ENCODE measurements at regions not wholly inside any gene's neighbourhood (a gene's known extent, or its start where the extent isn't known, plus 50 kb on each side); places are given as distances from the start of the nearest gene placed in this dataset.

DNA sequence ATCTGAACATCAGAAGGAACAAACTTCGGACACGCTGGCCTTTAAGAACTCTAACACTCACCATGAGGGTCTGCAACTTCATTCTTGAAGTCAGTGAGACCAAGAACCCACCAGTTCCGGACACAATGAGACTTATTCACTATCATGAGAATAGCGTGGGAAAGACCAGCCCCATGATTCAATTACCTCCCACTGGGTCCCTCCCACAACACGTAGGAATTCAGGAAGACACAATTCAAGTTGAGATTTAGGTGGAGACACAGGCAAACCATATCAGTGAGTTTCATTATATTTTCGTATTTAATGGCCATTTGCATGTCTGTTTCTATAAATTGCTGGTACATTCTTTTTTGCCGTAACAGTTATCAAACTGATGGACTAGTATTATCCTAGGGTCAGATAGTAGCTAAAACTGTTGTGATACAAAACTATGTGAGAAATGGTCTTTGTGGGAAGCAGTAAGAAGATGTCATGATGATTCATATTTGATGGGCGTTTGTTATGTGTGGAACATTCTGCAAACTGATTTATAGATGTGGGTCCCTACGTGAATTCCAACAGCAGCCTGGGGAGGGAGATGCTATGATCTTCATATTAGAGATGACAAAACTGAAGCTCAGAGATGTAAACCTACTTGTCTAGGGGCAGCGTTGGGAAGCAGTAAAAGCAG is 282.4 kb upstream of the TMEM132C start:
- H3K27me3 ChIP-seq (ENCODE audit: control insufficient read depth, insufficient read depth, low read length) = no peaks in the 10 kb centered on the region
- ChIA-PET POLR2A (no interaction called here), CTCF (no interaction called here)
- no peak overlapping the region for H3K4me3 ChIP-seq (ENCODE audit: low read depth, low read length)
- TF ChIP-seq, protein P1, sequence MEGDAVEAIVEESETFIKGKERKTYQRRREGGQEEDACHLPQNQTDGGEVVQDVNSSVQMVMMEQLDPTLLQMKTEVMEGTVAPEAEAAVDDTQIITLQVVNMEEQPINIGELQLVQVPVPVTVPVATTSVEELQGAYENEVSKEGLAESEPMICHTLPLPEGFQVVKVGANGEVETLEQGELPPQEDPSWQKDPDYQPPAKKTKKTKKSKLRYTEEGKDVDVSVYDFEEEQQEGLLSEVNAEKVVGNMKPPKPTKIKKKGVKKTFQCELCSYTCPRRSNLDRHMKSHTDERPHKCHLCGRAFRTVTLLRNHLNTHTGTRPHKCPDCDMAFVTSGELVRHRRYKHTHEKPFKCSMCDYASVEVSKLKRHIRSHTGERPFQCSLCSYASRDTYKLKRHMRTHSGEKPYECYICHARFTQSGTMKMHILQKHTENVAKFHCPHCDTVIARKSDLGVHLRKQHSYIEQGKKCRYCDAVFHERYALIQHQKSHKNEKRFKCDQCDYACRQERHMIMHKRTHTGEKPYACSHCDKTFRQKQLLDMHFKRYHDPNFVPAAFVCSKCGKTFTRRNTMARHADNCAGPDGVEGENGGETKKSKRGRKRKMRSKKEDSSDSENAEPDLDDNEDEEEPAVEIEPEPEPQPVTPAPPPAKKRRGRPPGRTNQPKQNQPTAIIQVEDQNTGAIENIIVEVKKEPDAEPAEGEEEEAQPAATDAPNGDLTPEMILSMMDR (IDR thresholded peaks at IDR 0.05; ENCODE audit: low read depth, low read length) = no peak
- no peak overlapping the region for H3K27ac ChIP-seq (ENCODE audit: low read depth, low read length)
- H3K9me3 ChIP-seq (ENCODE audit: control insufficient read depth, insufficient read depth, low read length) = peaks cover 37% of the 10 kb centered on the region
- no peak for DNase-seq (ENCODE audit: low read depth, low spot score)

DNA sequence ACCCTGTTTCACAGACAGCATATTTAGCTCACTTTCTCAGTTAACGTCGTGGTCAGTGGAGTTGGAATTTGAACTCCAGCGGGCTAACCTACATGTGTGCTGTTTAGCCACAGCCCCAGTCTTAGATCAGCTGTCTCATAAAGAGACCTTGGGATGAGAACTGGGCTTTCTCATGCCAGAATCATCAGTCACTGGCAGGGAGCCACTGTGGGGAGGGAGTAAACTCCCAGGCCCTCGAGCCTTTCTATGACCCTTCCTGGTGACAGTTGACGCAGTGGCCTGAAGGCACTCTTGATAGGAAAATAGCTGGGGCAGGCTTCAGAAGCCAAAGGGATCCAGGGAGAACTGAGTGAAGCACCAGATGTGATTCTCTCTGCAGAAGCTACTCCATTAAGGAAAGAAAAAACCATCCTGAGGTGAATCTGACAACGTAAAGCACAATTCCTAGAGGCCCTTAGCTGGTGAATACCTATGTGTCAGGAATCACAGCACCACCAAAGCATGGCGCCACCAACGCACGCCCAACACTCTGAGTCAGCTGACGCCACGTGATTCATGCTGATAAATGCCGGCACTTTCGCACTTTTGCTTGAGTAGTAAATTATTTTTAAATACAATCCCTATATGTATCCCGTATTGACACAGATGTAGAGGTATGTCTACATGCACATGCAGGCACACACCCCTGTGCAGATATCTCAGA is 279.6 kb upstream of the TMEM132C start:
- H3K9me3 ChIP-seq (ENCODE audit: control insufficient read depth, insufficient read depth, low read length) = peaks cover 48% of the 10 kb centered on the region
- TF ChIP-seq, protein P1 (IDR thresholded peaks at IDR 0.05; ENCODE audit: low read depth, low read length) = no peak
- no peak overlapping the region for H3K27ac ChIP-seq (ENCODE audit: low read depth, low read length)
- H3K4me3 ChIP-seq (ENCODE audit: low read depth, low read length) = no peak overlapping the region
- CTCF ChIA-PET = no interaction called here
- DNase-seq (ENCODE audit: low read depth, low spot score) = no peak
- POLR2A ChIA-PET = no interaction called here
- no peaks in the 10 kb centered on the region for H3K27me3 ChIP-seq (ENCODE audit: control insufficient read depth, insufficient read depth, low read length)

DNA sequence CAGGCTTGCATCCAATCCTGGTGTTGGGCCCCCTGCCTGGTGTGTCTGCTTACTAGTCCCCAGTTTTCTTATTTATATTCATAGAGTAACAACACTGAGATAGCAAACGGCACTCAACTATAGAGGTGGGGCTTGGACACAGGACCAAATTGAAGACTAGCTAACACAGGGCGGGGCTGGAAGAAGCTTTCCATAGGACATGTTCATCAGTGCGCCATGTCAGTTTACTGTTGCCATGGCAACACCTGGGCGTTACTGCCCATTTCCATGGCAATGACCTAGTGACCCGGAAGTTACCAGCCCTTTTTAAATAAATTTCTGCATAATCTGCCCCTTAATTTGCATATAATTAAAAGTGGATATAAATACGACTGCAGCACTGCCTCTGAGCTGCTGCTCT is 275.5 kb upstream of the TMEM132C start:
- DNase-seq (ENCODE audit: low read depth, low spot score) = no peak
- Histone ChIP-seq H3K27ac (ENCODE audit: low read depth, low read length) (no peak overlapping the region), H3K9me3 (ENCODE audit: control insufficient read depth, insufficient read depth, low read length) (peaks cover 36% of the 10 kb centered on the region), H3K4me3 (ENCODE audit: low read depth, low read length) (no peak overlapping the region), H3K27me3 (ENCODE audit: control insufficient read depth, insufficient read depth, low read length) (no peaks in the 10 kb centered on the region)
- ChIA-PET POLR2A (no interaction called here), CTCF (no interaction called here)
- TF ChIP-seq, protein P1 (IDR thresholded peaks at IDR 0.05; ENCODE audit: low read depth, low read length) = no peak

DNA sequence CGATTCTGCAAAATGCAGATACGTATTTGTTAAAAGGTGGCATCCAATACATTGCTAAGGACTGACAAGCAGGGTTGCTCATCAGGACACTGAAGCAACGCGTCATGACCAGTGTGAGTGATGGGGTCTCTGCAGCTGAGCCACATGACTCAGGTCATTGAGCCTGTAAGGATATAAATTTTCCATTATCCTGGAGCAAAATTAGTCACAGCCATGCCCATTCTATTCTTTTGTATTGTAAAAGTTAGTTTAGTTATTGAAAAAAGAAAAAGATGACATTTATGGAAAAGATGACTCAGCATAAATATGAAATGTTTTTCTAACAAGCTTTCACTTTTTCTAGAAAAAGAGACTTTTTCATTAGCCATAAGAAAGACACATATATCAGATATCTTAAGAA is 268.0 kb upstream of the TMEM132C start:
- H3K27ac ChIP-seq (ENCODE audit: low read depth, low read length) = no peak overlapping the region
- TF ChIP-seq, protein P1 (IDR thresholded peaks at IDR 0.05; ENCODE audit: low read depth, low read length) = no peak
- H3K27me3 ChIP-seq (ENCODE audit: control insufficient read depth, insufficient read depth, low read length) = no peaks in the 10 kb centered on the region
- no peak for DNase-seq (ENCODE audit: low read depth, low spot score)
- ChIA-PET POLR2A (no interaction called here), CTCF (no interaction called here)
- H3K9me3 ChIP-seq (ENCODE audit: control insufficient read depth, insufficient read depth, low read length) = peaks cover 22% of the 10 kb centered on the region
- H3K4me3 ChIP-seq (ENCODE audit: low read depth, low read length) = no peak overlapping the region

DNA sequence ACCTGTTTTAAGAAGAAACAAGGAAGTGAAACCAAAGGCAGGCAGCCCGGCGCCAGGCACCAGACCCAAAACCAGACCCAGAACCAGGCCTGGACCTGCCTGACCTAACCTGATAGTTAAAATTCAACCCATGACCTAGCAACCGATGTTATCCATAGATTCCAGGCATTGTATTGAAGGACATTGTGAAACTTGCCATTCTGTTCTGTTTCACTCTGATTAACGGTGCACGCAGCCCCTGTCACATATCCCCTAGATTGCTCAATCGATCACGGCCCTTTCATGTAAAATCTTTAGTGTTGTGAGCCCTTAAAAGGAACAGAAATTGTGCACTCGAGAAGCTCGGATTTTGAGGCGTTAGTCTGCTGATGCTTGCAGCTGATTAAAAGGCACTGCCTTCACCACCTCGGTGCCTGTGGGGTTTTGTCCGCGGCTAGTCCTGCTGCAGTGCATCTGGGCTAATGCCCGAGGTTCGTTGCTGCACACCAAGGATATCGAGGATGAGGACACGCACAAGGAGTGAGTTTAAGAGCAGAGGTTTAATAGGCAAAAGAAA is 262.5 kb upstream of the TMEM132C start:
- no peak overlapping the region for H3K27ac ChIP-seq (ENCODE audit: low read depth, low read length)
- no peaks in the 10 kb centered on the region for H3K27me3 ChIP-seq (ENCODE audit: control insufficient read depth, insufficient read depth, low read length)
- H3K9me3 ChIP-seq (ENCODE audit: control insufficient read depth, insufficient read depth, low read length) = peaks cover 47% of the 10 kb centered on the region
- ChIA-PET CTCF (no interaction called here), POLR2A (no interaction called here)
- TF ChIP-seq, protein P1 (IDR thresholded peaks at IDR 0.05; ENCODE audit: low read depth, low read length) = no peak
- H3K4me3 ChIP-seq (ENCODE audit: low read depth, low read length) = no peak overlapping the region
- no peak for DNase-seq (ENCODE audit: low read depth, low spot score)
